Ectodermal cell (in vitro differentiated cells): ENCODE measurements at regions not wholly inside any gene's neighbourhood (a gene's known extent, or its start where the extent isn't known, plus 50 kb on each side); places are given as distances from the start of the nearest gene placed in this dataset.

ENCODE experiments used
- H3K27ac ChIP-seq: 2 replicates; pipeline ENCODE4 v1.7.0; 2013; ENCODE audit warnings: mild to moderate bottlenecking, low read depth, low read length; ENCODE audit not compliant: insufficient read depth, poor library complexity, severe bottlenecking
- H3K27me3 ChIP-seq: 2 replicates; pipeline ENCODE4 v1.7.0; 2013; ENCODE audit warnings: mild to moderate bottlenecking, low read length; ENCODE audit not compliant: insufficient read depth, control insufficient read depth, poor library complexity, severe bottlenecking
- H3K36me3 ChIP-seq: one replicate; pipeline ENCODE4 v1.7.0; 2013; ENCODE audit warnings: low read length; ENCODE audit not compliant: control insufficient read depth, insufficient read depth
- H3K4me1 ChIP-seq: one replicate; pipeline ENCODE4 v1.7.0; 2013; ENCODE audit warnings: low read length; ENCODE audit not compliant: control insufficient read depth, insufficient read depth
- H3K4me3 ChIP-seq: 2 replicates; pipeline ENCODE4 v1.7.0; 2013; ENCODE audit warnings: low read depth, low read length, control low read depth; ENCODE audit not compliant: insufficient read depth
- H3K9me3 ChIP-seq: 2 replicates; pipeline ENCODE4 v1.7.0; 2013; ENCODE audit warnings: mild to moderate bottlenecking, low read length, moderate library complexity; ENCODE audit not compliant: control insufficient read depth
- WGBS, 2 experiments: methylation state at CpG; one replicate each; pipeline ENCODE4 v1.1.7; 2013; ENCODE audit warnings: missing lambda C conversion rate in 2 of 2; 5-methylcytosine and 5-hydroxymethylcytosine counted together

DNA sequence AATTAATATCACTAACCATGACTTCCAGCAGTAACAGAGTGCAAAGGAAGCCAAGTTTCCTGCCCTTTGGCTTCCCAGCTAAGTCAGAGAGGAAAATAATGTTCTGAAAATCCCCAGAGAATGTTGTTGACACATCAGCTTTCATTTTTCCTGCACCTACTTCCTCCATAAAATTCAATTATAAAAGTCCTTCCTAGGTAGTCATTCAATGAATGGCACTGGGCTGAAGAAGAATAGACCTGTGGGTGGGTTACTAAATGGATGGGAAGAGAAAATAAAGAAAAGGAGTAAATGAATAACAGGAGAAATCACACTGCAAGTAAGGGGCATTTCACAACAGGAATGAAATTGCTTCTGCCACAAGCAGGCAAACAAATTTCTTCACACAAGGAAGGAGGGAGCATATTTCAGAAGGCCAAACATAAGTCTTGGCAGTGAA is 73.2 kb upstream of the MDM1 start:
- Histone ChIP-seq H3K27me3 (no peaks in the 10 kb centered on the region), H3K36me3 (no peaks in the 10 kb centered on the region), H3K4me3 (no peak overlapping the region), H3K4me1 (no peaks in the 10 kb centered on the region), H3K27ac (no peak overlapping the region), H3K9me3 (no peaks in the 10 kb centered on the region)

DNA sequence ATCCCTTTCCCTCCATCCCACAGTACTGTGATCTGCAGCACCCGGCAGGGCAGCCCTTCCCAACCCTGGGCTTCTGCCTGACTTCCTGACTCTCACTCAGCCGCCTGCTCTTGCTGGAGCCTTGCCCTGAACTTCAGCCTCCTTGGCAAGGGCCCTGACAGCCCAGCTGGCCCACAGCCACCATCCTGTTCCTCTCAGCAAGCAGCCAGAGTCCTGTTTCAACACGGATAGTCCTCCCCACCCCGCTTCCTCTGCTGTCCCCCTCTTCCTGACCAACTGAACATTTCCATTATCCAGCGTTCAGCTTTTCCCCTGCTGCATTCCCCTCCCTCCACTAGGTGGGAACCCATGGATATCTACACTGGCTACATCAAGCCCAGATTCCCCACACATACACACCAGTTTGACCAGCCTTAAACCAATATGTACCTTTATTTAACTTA is 74.0 kb upstream of the MDM1 start:
- H3K4me1 ChIP-seq: no peaks in the 10 kb centered on the region
- 63 to 65% methylated on average over 5 of the region's 5 CpGs for WGBS, 2 experiments
- no peak overlapping the region for H3K27ac ChIP-seq
- no peak overlapping the region for H3K4me3 ChIP-seq
- no peaks in the 10 kb centered on the region for H3K9me3 ChIP-seq
- no peaks in the 10 kb centered on the region for H3K27me3 ChIP-seq
- H3K36me3 ChIP-seq: no peaks in the 10 kb centered on the region

- 91 to 93% methylated on average over 4 of the region's 4 CpGs for WGBS, 2 experiments
- no peak overlapping the region for H3K27ac ChIP-seq
- H3K4me1 ChIP-seq: no peaks in the 10 kb centered on the region
- H3K9me3 ChIP-seq: no peaks in the 10 kb centered on the region
- H3K4me3 ChIP-seq: no peak overlapping the region
- no peaks in the 10 kb centered on the region for H3K36me3 ChIP-seq
- H3K27me3 ChIP-seq: no peaks in the 10 kb centered on the region
Observed at GRCh38 chr12:68406911-68407310, 74.7 kb upstream of the MDM1 start.

GRCh38 chr12:68410018-68410660 is 78.0 kb upstream of the MDM1 start:
- Histone ChIP-seq H3K27me3 (no peaks in the 10 kb centered on the region), H3K4me1 (no peaks in the 10 kb centered on the region), H3K4me3 (no peak overlapping the region), H3K27ac (no peak overlapping the region), H3K9me3 (no peaks in the 10 kb centered on the region), H3K36me3 (no peaks in the 10 kb centered on the region)
- 90% methylated on average over 11 of the region's 11 CpGs for WGBS, 2 experiments

DNA sequence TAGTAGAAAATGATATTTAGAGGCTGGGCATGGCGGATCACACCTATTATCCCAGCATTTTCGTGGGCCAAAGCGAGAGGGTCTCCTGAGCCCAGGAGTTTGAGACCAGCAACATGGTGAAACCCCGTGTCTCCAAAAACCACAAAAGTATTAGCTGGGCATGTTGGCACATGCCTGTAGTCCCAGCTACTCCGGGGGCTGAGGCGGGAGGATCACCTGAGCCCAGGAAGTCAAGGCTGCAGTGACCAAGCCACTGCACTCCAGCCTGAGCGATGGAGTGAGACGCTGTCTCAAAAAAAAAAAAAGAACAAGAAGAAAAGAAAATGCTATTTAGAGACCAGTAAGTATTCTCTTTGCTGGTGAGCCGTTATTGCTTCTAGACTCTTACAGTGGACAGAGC is 79.2 kb upstream of the MDM1 start:
- no peak overlapping the region for H3K27ac ChIP-seq
- H3K4me3 ChIP-seq: no peak overlapping the region
- no peaks in the 10 kb centered on the region for H3K36me3 ChIP-seq
- 90 to 92% methylated on average over 9 of the region's 9 CpGs for WGBS, 2 experiments
- H3K9me3 ChIP-seq: no peaks in the 10 kb centered on the region
- no peaks in the 10 kb centered on the region for H3K27me3 ChIP-seq
- no peaks in the 10 kb centered on the region for H3K4me1 ChIP-seq

DNA sequence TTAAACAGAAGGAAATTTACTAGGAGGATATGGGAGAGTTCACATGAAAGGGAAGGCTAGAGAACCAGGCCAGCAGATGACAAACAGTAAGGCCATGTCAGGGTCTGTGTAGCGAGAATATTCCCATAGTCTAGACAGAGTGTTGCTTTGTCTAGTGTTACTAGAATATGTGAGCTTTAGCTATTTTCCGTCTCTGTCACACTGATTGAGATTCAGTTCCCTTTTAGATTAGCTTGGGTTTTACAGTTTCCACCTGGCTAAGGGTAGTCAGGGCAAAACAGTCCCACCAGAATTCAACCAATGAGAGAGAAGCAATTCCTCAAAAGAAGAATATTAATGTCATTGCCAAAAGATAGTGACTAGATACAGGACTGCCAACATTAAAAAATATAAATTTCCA is 82.8 kb upstream of the MDM1 start:
- WGBS, 2 experiments: 99 to 100% methylated on average over 2 of the region's 2 CpGs
- no peak overlapping the region for H3K4me3 ChIP-seq
- no peak overlapping the region for H3K27ac ChIP-seq
- no peaks in the 10 kb centered on the region for H3K27me3 ChIP-seq
- H3K9me3 ChIP-seq: no peaks in the 10 kb centered on the region
- H3K36me3 ChIP-seq: no peaks in the 10 kb centered on the region
- no peaks in the 10 kb centered on the region for H3K4me1 ChIP-seq

DNA sequence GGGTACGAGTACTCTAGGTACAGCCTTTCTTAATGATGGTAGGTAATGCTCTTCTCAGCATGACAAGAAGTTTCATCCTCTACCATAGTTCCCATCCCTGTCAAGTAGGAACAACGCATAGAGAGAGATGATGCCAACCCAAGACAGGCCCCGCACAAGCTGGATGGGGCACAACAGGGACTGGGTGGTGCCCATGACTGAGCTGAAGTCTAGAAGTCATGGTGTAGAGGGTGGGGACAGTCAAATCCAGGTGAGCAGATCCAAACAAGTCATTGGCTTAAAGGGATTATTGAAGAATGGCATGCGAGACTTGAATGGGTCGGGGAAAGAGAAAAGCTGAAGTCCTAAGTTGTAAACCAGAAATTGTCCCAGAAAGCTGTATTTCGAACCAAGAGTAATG is 84.2 kb upstream of the MDM1 start:
- Histone ChIP-seq H3K27ac (no peak overlapping the region), H3K4me1 (peaks cover 7% of the 10 kb centered on the region), H3K36me3 (no peaks in the 10 kb centered on the region), H3K27me3 (no peaks in the 10 kb centered on the region), H3K4me3 (no peak overlapping the region), H3K9me3 (no peaks in the 10 kb centered on the region)
- 95 to 97% methylated on average over 6 of the region's 6 CpGs for WGBS, 2 experiments

DNA sequence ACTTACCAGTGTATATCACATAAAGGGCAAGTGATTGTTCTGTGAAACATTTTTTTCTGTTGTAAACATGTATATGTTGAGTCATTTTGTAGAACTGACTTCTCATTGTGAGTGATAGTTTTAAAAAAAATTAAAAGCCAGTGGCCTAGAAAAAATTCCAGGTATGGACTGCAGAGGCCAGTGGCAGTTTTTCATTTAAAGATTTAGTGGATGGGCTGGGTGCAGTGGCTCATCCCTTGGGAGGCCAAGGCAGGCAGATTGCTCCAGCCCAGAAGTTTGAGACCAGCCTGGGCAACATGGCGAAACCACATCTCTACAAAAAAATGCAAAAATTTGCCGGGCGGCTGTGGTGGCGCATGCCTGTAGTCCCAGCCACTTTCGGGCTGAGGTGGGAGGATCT is 84.7 kb upstream of the MDM1 start:
- H3K4me1 ChIP-seq: peaks cover 7% of the 10 kb centered on the region
- H3K27me3 ChIP-seq: no peaks in the 10 kb centered on the region
- no peak overlapping the region for H3K27ac ChIP-seq
- no peaks in the 10 kb centered on the region for H3K36me3 ChIP-seq
- no peaks in the 10 kb centered on the region for H3K9me3 ChIP-seq
- H3K4me3 ChIP-seq: no peak overlapping the region
- 92 to 96% methylated on average over 5 of the region's 5 CpGs for WGBS, 2 experiments

GRCh38 chr12:68418137-68418460 is 85.9 kb upstream of the MDM1 start:
- H3K27me3 ChIP-seq: no peaks in the 10 kb centered on the region
- H3K9me3 ChIP-seq: no peaks in the 10 kb centered on the region
- no peak overlapping the region for H3K27ac ChIP-seq
- H3K4me3 ChIP-seq: no peak overlapping the region
- H3K4me1 ChIP-seq: peaks cover 7% of the 10 kb centered on the region
- H3K36me3 ChIP-seq: no peaks in the 10 kb centered on the region

- peaks cover 7% of the 10 kb centered on the region for H3K4me1 ChIP-seq
- no peak overlapping the region for H3K4me3 ChIP-seq
- no peaks in the 10 kb centered on the region for H3K9me3 ChIP-seq
- H3K27ac ChIP-seq: no peak overlapping the region
- H3K27me3 ChIP-seq: no peaks in the 10 kb centered on the region
- 61 to 66% methylated on average over 11 of the region's 11 CpGs for WGBS, 2 experiments
- no peaks in the 10 kb centered on the region for H3K36me3 ChIP-seq
Observed at GRCh38 chr12:68420225-68421010, 88.3 kb upstream of the MDM1 start.
